Liver (tissue), 8 donors: ENCODE measurements at regions not wholly inside any gene's neighbourhood (a gene's known extent, or its start where the extent isn't known, plus 50 kb on each side); places are given as distances from the start of the nearest gene placed in this dataset.
"Not testable (repeated sequence)": the region's sequence is repeated elsewhere in the genome, so short reads cannot be mapped to it uniquely, and the experiment has no call there.

Experiments
- DNase-seq: peaks from one replicate; pipeline ENCODE4 v3.0.0-alpha.2; 2017; ENCODE audit warnings: low spot score
- H3K27ac ChIP-seq, 2 donors: one replicate each; pipeline ENCODE4 v1.7.0; 2013; ENCODE audit warnings: inconsistent platforms in 2 of 2, low read length in 2 of 2, control low read depth in 1 of 2, low read depth in 1 of 2, mild to moderate bottlenecking in 1 of 2
- H3K27me3 ChIP-seq, 4 donors: one replicate each; pipeline versions ENCODE4 v1.6.1 to v1.7.0; 2013; ENCODE audit warnings: low read length in 3 of 4, inconsistent platforms in 1 of 4, mild to moderate bottlenecking in 1 of 4, moderate library complexity in 1 of 4; ENCODE audit not compliant: control insufficient read depth in 4 of 4, insufficient read depth in 4 of 4
- H3K36me3 ChIP-seq, 4 donors: one replicate each; pipeline versions ENCODE4 v1.6.1 to v1.7.0; 2013; ENCODE audit warnings: low read length in 3 of 4, mild to moderate bottlenecking in 3 of 4, low read depth in 1 of 4, moderate library complexity in 1 of 4; ENCODE audit not compliant: control insufficient read depth in 4 of 4, insufficient read depth in 3 of 4
- H3K4me1 ChIP-seq, 4 donors: one replicate each; pipeline versions ENCODE4 v1.6.1 to v1.7.0; 2013; ENCODE audit warnings: low read length in 3 of 4, mild to moderate bottlenecking in 3 of 4, moderate library complexity in 1 of 4; ENCODE audit not compliant: control insufficient read depth in 4 of 4, insufficient read depth in 4 of 4
- H3K4me3 ChIP-seq, 3 donors: one replicate each; pipeline versions ENCODE4 v1.6.1 to v1.7.0; 2013; ENCODE audit warnings: low read length in 3 of 3, control low read depth in 1 of 3, low read depth in 1 of 3, mild to moderate bottlenecking in 1 of 3
- H3K9ac ChIP-seq, 2 donors: one replicate each; pipeline ENCODE4 v1.7.0; 2013; ENCODE audit warnings: low read length in 2 of 2, mild to moderate bottlenecking in 2 of 2, moderate library complexity in 2 of 2, control low read depth in 1 of 2, low read depth in 1 of 2
- H3K9me3 ChIP-seq, 4 donors: one replicate each; pipeline versions ENCODE4 v1.6.1 to v1.7.0; 2013; ENCODE audit warnings: low read length in 3 of 4; ENCODE audit not compliant: control insufficient read depth in 4 of 4
- ATF3 ChIP-seq: IDR thresholded peaks from 2 replicates; pipeline ENCODE4 v1.6.1; 2016; ENCODE audit warnings: antibody characterized with exemption
- CTCF ChIP-seq: fragments of 150-350 bp; IDR thresholded peaks from 2 replicates; pipeline ENCODE4 v1.5.1; 2017; ENCODE audit warnings: improper control_type of control experiment, low read depth, low read length; ENCODE audit not compliant: missing input control
- EGR1 ChIP-seq, 2 donors: IDR thresholded peaks; 2 replicates each; pipeline ENCODE4 v1.6.1; 2016 to 2018; ENCODE audit warnings: antibody characterized with exemption in 2 of 2, low read depth in 2 of 2
- FOXA2 ChIP-seq: IDR thresholded peaks from 2 replicates; pipeline ENCODE4 v1.6.1; 2016; ENCODE audit warnings: antibody characterized with exemption
- HNF4A ChIP-seq, 2 donors: conservative IDR thresholded peaks; 2 replicates each; pipeline ENCODE4 v1.6.1; 2016; ENCODE audit warnings: antibody characterized with exemption in 2 of 2, mild to moderate bottlenecking in 2 of 2
- JUND ChIP-seq, 2 donors: IDR thresholded peaks; 2 replicates each; pipeline ENCODE4 v1.6.1; 2016; ENCODE audit warnings: antibody characterized with exemption in 2 of 2
- MAX ChIP-seq: IDR thresholded peaks from 2 replicates; pipeline ENCODE4 v1.6.1; 2016; ENCODE audit warnings: antibody characterized with exemption
- NR2F2 ChIP-seq: IDR thresholded peaks from 2 replicates; pipeline ENCODE4 v1.6.1; 2016; ENCODE audit warnings: antibody characterized with exemption
- RAD21 ChIP-seq, 2 donors: IDR thresholded peaks; 2 replicates each; pipeline ENCODE4 v1.6.1; 2016; ENCODE audit warnings: antibody characterized with exemption in 2 of 2, mild to moderate bottlenecking in 2 of 2
- REST ChIP-seq: IDR thresholded peaks from 2 replicates; pipeline ENCODE4 v1.6.1; 2016; ENCODE audit warnings: antibody characterized with exemption, mild to moderate bottlenecking
- RXRA ChIP-seq, 2 donors: IDR thresholded peaks; 2 replicates each; pipeline ENCODE4 v1.6.1; 2017 to 2018; ENCODE audit warnings: antibody characterized with exemption in 2 of 2, mild to moderate bottlenecking in 1 of 2
- SP1 ChIP-seq: IDR thresholded peaks from 2 replicates; pipeline ENCODE4 v1.6.1; 2018; ENCODE audit warnings: antibody characterized with exemption, mild to moderate bottlenecking
- TAF1 ChIP-seq: conservative IDR thresholded peaks from 2 replicates; pipeline ENCODE4 v1.6.1; 2016; ENCODE audit warnings: antibody characterized with exemption, mild to moderate bottlenecking
- YY1 ChIP-seq: IDR thresholded peaks from 2 replicates; pipeline ENCODE4 v1.6.1; 2016; ENCODE audit warnings: antibody characterized with exemption, mild to moderate bottlenecking
- ZBTB33 ChIP-seq: IDR thresholded peaks from 2 replicates; pipeline ENCODE4 v1.6.1; 2016; ENCODE audit warnings: antibody characterized with exemption
- WGBS: extraction: QIAGEN DNeasy Blood & Tissue Kit; methylation state at CpG from one replicate; pipeline ENCODE4 v1.1.7; 2013; 5-methylcytosine and 5-hydroxymethylcytosine counted together
- donor health status: healthy.
- donor health status: healthy.
- donor health status: healthy.
- donor health status: healthy.
- donor health status: healthy.

GRCh38 chrX:1105671-1106419 lies 106.6 kb downstream of the CRLF2 start:
- no peak for TF ChIP-seq EGR1 (IDR thresholded peaks at IDR 0.05; ENCODE audit: low read depth in 2 of 2)
- TF ChIP-seq ZBTB33, result no peak
- TF ChIP-seq NR2F2, result no peak
- no peak for TF ChIP-seq REST
- no peak for TF ChIP-seq FOXA2
- no peak for TF ChIP-seq RXRA (IDR thresholded peaks at IDR 0.05)
- TF ChIP-seq ATF3, result no peak
- TF ChIP-seq JUND (IDR thresholded peaks at IDR 0.05), result no peak
- no peak for TF ChIP-seq MAX
- no peak for TF ChIP-seq CTCF
- no peak for TF ChIP-seq YY1
- TF ChIP-seq TAF1, result no peak
- no peak for TF ChIP-seq RAD21 (IDR thresholded peaks at IDR 0.05)
- no peak for TF ChIP-seq HNF4A (conservative IDR thresholded peaks at IDR 0.05)
- no peak for TF ChIP-seq SP1
- peaks cover 0 to 6% (median 0%) of the 10 kb centered on the region in 4 donors for H3K27me3 ChIP-seq
- H3K4me1 ChIP-seq, result no peaks in the 10 kb centered on the region
- no peaks in the 10 kb centered on the region for H3K36me3 ChIP-seq
- DNase-seq, result no peak
- WGBS, result 41% methylated on average over 14 of the region's 14 CpGs
- no peak overlapping the region for H3K4me3 ChIP-seq
- peaks cover 0 to 3% (median 0%) of the 10 kb centered on the region in 4 donors for H3K9me3 ChIP-seq
- H3K27ac ChIP-seq, result no peak overlapping the region
- H3K9ac ChIP-seq, result no peak overlapping the region

- H3K27me3 ChIP-seq, H3K27ac ChIP-seq, H3K36me3 ChIP-seq, H3K9ac ChIP-seq, H3K9me3 ChIP-seq, H3K4me1 ChIP-seq, DNase-seq, H3K4me3 ChIP-seq: not testable (repeated sequence)
- WGBS, result 94% methylated on average over 17 of the region's 17 CpGs
Observed at GRCh38 chrX:1105031-1105430, 107.4 kb downstream of the CRLF2 start.
